ENCODE measurements at regions not wholly inside any gene's neighbourhood (a gene's known extent, or its start where the extent isn't known, plus 50 kb on each side); places are given as distances from the start of the nearest gene placed in this dataset.

GRCh38 chr11:121688055-121688491 lies 235.3 kb upstream of the SORL1-AS1 start:
- no peak for TF ChIP-seq CTCF (IDR thresholded peaks at IDR 0.05)
- TF ChIP-seq EZH2 (IDR thresholded peaks at IDR 0.05; ENCODE audit: borderline replicate concordance, insufficient read depth, low read depth, low read length, poor library complexity, severe bottlenecking), result no peak
